ENCODE measurements at regions not wholly inside any gene's neighbourhood (a gene's known extent, or its start where the extent isn't known, plus 50 kb on each side); places are given as distances from the start of the nearest gene placed in this dataset.

DNA sequence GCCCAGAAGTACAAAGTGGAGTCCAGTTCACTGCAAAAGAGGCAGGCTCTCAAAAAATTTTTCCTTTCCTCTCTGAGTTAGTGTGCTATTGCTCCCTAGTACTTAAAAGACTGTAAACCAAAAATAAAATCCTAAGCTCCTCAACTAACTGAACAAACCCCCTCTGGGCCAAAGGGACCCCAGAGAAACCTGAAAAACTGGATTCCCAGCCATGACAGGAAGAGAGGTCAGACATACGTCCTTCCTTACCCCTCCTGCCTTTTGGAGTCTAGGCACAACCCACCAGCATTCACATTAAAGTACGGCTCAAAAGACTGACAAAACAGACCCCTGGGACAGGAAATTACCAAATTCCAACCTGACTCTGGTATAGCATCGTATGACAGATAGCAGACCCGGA, 957.9 kb upstream of the PRKX start:
- Histone ChIP-seq H3K9ac (replicated peaks; ENCODE audit: extremely low read depth, insufficient read depth, low read length) (no peak overlapping the region), H3K79me2 (ENCODE audit: control insufficient read depth, insufficient read depth, low read length) (no peaks in the 10 kb centered on the region)
- dilution Hi-C loops (cut with MboI; ENCODE audit: extremely low pct_ligation_motif_present, low sequenced_read_pairs) = no loop called here

DNA sequence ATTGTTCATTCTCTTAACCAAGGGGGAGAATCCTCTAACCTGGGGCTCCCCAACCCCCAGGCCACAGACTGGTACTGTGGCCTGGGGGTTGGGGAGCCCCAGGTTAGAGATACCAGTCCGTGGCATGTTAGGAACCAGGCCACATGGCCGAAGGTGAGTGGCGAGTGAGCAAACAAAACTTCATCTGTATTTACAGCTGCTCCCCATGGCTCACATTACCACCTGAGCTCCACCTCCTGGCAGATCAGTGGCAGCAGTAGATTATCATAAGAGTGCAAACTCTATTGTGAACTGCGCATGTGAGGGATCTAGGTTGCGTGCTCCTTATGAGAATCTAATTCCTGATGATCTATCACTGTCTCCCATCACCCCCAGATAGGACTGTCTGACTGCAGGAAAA, 957.2 kb upstream of the PRKX start:
- intact Hi-C loops (cut with micrococcal nuclease) = no loop called here
- CTCF ChIA-PET = no interaction called here

More for the DNA sequence above, 957.9 kb upstream of the PRKX start:
- TF ChIP-seq GATA2 (IDR thresholded peaks at IDR 0.05; ENCODE audit: insufficient read depth, insufficient read length, low read depth, low read length) = no peak
- TF ChIP-seq, protein P1, sequence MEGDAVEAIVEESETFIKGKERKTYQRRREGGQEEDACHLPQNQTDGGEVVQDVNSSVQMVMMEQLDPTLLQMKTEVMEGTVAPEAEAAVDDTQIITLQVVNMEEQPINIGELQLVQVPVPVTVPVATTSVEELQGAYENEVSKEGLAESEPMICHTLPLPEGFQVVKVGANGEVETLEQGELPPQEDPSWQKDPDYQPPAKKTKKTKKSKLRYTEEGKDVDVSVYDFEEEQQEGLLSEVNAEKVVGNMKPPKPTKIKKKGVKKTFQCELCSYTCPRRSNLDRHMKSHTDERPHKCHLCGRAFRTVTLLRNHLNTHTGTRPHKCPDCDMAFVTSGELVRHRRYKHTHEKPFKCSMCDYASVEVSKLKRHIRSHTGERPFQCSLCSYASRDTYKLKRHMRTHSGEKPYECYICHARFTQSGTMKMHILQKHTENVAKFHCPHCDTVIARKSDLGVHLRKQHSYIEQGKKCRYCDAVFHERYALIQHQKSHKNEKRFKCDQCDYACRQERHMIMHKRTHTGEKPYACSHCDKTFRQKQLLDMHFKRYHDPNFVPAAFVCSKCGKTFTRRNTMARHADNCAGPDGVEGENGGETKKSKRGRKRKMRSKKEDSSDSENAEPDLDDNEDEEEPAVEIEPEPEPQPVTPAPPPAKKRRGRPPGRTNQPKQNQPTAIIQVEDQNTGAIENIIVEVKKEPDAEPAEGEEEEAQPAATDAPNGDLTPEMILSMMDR (IDR thresholded peaks at IDR 0.05; ENCODE audit: extremely low read depth in 1 of 2, insufficient read depth in 1 of 2, low read depth in 1 of 2, low read length in 2 of 2) = no peak
- TF ChIP-seq EZH2 (IDR thresholded peaks at IDR 0.05; ENCODE audit: borderline replicate concordance, low read depth, low read length, severe bottlenecking) = no peak
- no peak for TF ChIP-seq FOS (IDR thresholded peaks at IDR 0.05; ENCODE audit: borderline replicate concordance, insufficient read depth, low read length)
- TF ChIP-seq POLR2A (IDR thresholded peaks at IDR 0.05; ENCODE audit: low read depth, low read length) = no peak
- no peak for TF ChIP-seq MYC (IDR thresholded peaks at IDR 0.05; ENCODE audit: low read depth, low read length)
- TF ChIP-seq JUN (IDR thresholded peaks at IDR 0.05; ENCODE audit: borderline replicate concordance, insufficient read depth, insufficient read length, low read depth) = no peak
- H3K4me1 ChIP-seq (ENCODE audit: control insufficient read depth, extremely low read depth, insufficient read depth, low read length) = no peaks in the 10 kb centered on the region
- H3K9me1 ChIP-seq (replicated peaks; ENCODE audit: control insufficient read depth, extremely low read depth, insufficient read depth, low read length) = no peaks in the 10 kb centered on the region
- H3K27ac ChIP-seq (ENCODE audit: insufficient read depth, low read depth, low read length) = no peak overlapping the region
- no peaks in the 10 kb centered on the region for H3K36me3 ChIP-seq (ENCODE audit: control insufficient read depth in 2 of 2, extremely low read depth in 1 of 2, insufficient read depth in 2 of 2, low read length in 2 of 2)
- H2AFZ ChIP-seq (ENCODE audit: low read depth, low read length) = no peak overlapping the region
- H3K27me3 ChIP-seq (ENCODE audit: control insufficient read depth in 2 of 2, insufficient read depth in 2 of 2, low read length in 2 of 2) = no peaks in the 10 kb centered on the region
- no peaks in the 10 kb centered on the region for H3K9me3 ChIP-seq (replicated peaks; ENCODE audit: control insufficient read depth, insufficient read depth, low read length)
- no TSS peak for BruUV-seq (replicated peaks)
- FAIRE-seq (no peak), DNase-seq (ENCODE audit: low read depth, low spot score) (no peak)
- ChIA-PET POLR2A (no interaction called here), CTCF (no interaction called here)
- no peak overlapping the region for H3K4me2 ChIP-seq (ENCODE audit: insufficient read depth, low read length)
- no peak overlapping the region for H3K4me3 ChIP-seq (replicated peaks in 1 of 3; ENCODE audit: insufficient read depth in 1 of 3, low read depth in 1 of 3, low read length in 3 of 3)
- H4K20me1 ChIP-seq (replicated peaks; ENCODE audit: control insufficient read depth, extremely low read depth, insufficient read depth, low read length) = no peaks in the 10 kb centered on the region
- intact Hi-C loops (cut with micrococcal nuclease) = no loop called here

More for the DNA sequence above, 957.2 kb upstream of the PRKX start:
- DNase-seq (ENCODE audit: low read depth, low spot score) (no peak), FAIRE-seq (peak; percentile 58)
- dilution Hi-C loops (cut with MboI; ENCODE audit: extremely low pct_ligation_motif_present, low sequenced_read_pairs) = no loop called here
- BruUV-seq (replicated peaks) = no TSS peak
- no peak overlapping the region for H3K27ac ChIP-seq (ENCODE audit: insufficient read depth, low read depth, low read length)
- no peaks in the 10 kb centered on the region for H3K36me3 ChIP-seq (ENCODE audit: control insufficient read depth in 2 of 2, extremely low read depth in 1 of 2, insufficient read depth in 2 of 2, low read length in 2 of 2)
- H3K4me1 ChIP-seq (ENCODE audit: control insufficient read depth, extremely low read depth, insufficient read depth, low read length) = no peaks in the 10 kb centered on the region
- H3K4me2 ChIP-seq (ENCODE audit: insufficient read depth, low read length) = no peak overlapping the region
- H3K9ac ChIP-seq (replicated peaks; ENCODE audit: extremely low read depth, insufficient read depth, low read length) = no peak overlapping the region
- no peaks in the 10 kb centered on the region for H3K27me3 ChIP-seq (ENCODE audit: control insufficient read depth in 2 of 2, insufficient read depth in 2 of 2, low read length in 2 of 2)
- H3K9me3 ChIP-seq (replicated peaks; ENCODE audit: control insufficient read depth, insufficient read depth, low read length) = no peaks in the 10 kb centered on the region
- POLR2A ChIA-PET = no interaction called here
- no peaks in the 10 kb centered on the region for H3K9me1 ChIP-seq (replicated peaks; ENCODE audit: control insufficient read depth, extremely low read depth, insufficient read depth, low read length)
- no peak overlapping the region for H2AFZ ChIP-seq (ENCODE audit: low read depth, low read length)
- H3K79me2 ChIP-seq (ENCODE audit: control insufficient read depth, insufficient read depth, low read length) = no peaks in the 10 kb centered on the region
- no peak overlapping the region for H3K4me3 ChIP-seq (replicated peaks in 1 of 3; ENCODE audit: insufficient read depth in 1 of 3, low read depth in 1 of 3, low read length in 3 of 3)
- no peak for TF ChIP-seq POLR2AphosphoS5 (IDR thresholded peaks at IDR 0.05; ENCODE audit: insufficient read depth, low read depth, low read length)
- TF ChIP-seq GATA2 (IDR thresholded peaks at IDR 0.05; ENCODE audit: insufficient read depth, insufficient read length, low read depth, low read length) = no peak
- TF ChIP-seq EZH2 (IDR thresholded peaks at IDR 0.05; ENCODE audit: borderline replicate concordance, low read depth, low read length, severe bottlenecking) = no peak
- TF ChIP-seq, protein P1 (IDR thresholded peaks at IDR 0.05; ENCODE audit: extremely low read depth in 1 of 2, insufficient read depth in 1 of 2, low read depth in 1 of 2, low read length in 2 of 2) = no peak
- no peak for TF ChIP-seq FOS (IDR thresholded peaks at IDR 0.05; ENCODE audit: borderline replicate concordance, insufficient read depth, low read length)
- no peak for TF ChIP-seq POLR2A (IDR thresholded peaks at IDR 0.05; ENCODE audit: low read depth, low read length)
- TF ChIP-seq, protein P2, sequence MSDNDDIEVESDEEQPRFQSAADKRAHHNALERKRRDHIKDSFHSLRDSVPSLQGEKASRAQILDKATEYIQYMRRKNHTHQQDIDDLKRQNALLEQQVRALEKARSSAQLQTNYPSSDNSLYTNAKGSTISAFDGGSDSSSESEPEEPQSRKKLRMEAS (IDR thresholded peaks at IDR 0.05; ENCODE audit: insufficient read depth, insufficient read length) = no peak
- TF ChIP-seq JUN (IDR thresholded peaks at IDR 0.05; ENCODE audit: borderline replicate concordance, insufficient read depth, insufficient read length, low read depth) = no peak
- no peak for TF ChIP-seq MYC (IDR thresholded peaks at IDR 0.05; ENCODE audit: low read depth, low read length)
- no peaks in the 10 kb centered on the region for H4K20me1 ChIP-seq (replicated peaks; ENCODE audit: control insufficient read depth, extremely low read depth, insufficient read depth, low read length)
